Keratinocyte (primary cell): ENCODE measurements at regions not wholly inside any gene's neighbourhood (a gene's known extent, or its start where the extent isn't known, plus 50 kb on each side); places are given as distances from the start of the nearest gene placed in this dataset.

Experiments
- DNase-seq: peaks from one replicate; pipeline ENCODE4 v3.0.0-alpha.2; 2011; ENCODE audit warnings: low read depth, missing footprints, low spot score
- FAIRE-seq: peaks from 2 replicates; lab custom pipeline; 2011; peaks lifted over from hg19 to GRCh38; lab: Jason Lieb, UNC
- H2AFZ ChIP-seq: 2 replicates; pipeline ENCODE4 v1.6.0; 2012; ENCODE audit warnings: low read length, control low read depth, inconsistent platforms; ENCODE audit not compliant: control insufficient read depth
- H3K27ac ChIP-seq: 2 replicates; pipeline ENCODE4 v1.5.1; 2011; ENCODE audit warnings: low read length; ENCODE audit not compliant: control insufficient read depth, insufficient read depth
- H3K27me3 ChIP-seq: 3 replicates; pipeline ENCODE4 v1.6.0; 2011; ENCODE audit warnings: low read length; ENCODE audit not compliant: control insufficient read depth, insufficient read depth; ENCODE audit errors: extremely low read depth
- H3K36me3 ChIP-seq, 2 experiments: 2 replicates in 1 of 2; 3 replicates in 1 of 2; pipeline ENCODE4 v1.5.1; 2011; ENCODE audit warnings: low read length in 2 of 2, mild to moderate bottlenecking in 1 of 2; ENCODE audit not compliant: control insufficient read depth in 2 of 2, insufficient read depth in 2 of 2; ENCODE audit errors: extremely low read depth in 1 of 2
- H3K4me1 ChIP-seq: 3 replicates; pipeline ENCODE4 v1.5.1; 2011; ENCODE audit warnings: low read length; ENCODE audit not compliant: control insufficient read depth, insufficient read depth; ENCODE audit errors: extremely low read depth
- H3K4me2 ChIP-seq: 3 replicates; pipeline ENCODE4 v1.6.0; 2011; ENCODE audit warnings: low read depth, low read length; ENCODE audit not compliant: control insufficient read depth, insufficient read depth; ENCODE audit errors: extremely low read depth
- H3K4me3 ChIP-seq, 3 experiments: fragments of 200-600 bp in 1 of 3; sonication (generic) in 1 of 3; 2 replicates in 2 of 3; 3 replicates in 1 of 3; pipeline ENCODE4 v1.5.1; 2011 to 2016; ENCODE audit warnings: low read length in 3 of 3, mild to moderate bottlenecking in 3 of 3, control low read depth in 2 of 3, inconsistent platforms in 1 of 3, low read depth in 1 of 3, mixed read lengths in 1 of 3, mixed run types in 1 of 3, moderate library complexity in 1 of 3; ENCODE audit not compliant: control insufficient read depth in 2 of 3, insufficient read depth in 2 of 3; ENCODE audit errors: extremely low read depth in 1 of 3
- H3K79me2 ChIP-seq: 2 replicates; pipeline ENCODE4 v1.6.0; 2012; ENCODE audit warnings: low read length; ENCODE audit not compliant: control insufficient read depth, insufficient read depth
- H3K9ac ChIP-seq: 3 replicates; pipeline ENCODE4 v1.6.0; 2011; ENCODE audit warnings: low read length; ENCODE audit not compliant: control insufficient read depth, insufficient read depth; ENCODE audit errors: extremely low read depth
- H3K9me1 ChIP-seq: 3 replicates; pipeline ENCODE4 v1.6.0; 2011; ENCODE audit warnings: low read length; ENCODE audit not compliant: control insufficient read depth, insufficient read depth; ENCODE audit errors: extremely low read depth
- H3K9me3 ChIP-seq: 2 replicates; pipeline ENCODE4 v1.5.1; 2012; ENCODE audit warnings: low read depth, low read length; ENCODE audit not compliant: control insufficient read depth
- H4K20me1 ChIP-seq: 3 replicates; pipeline ENCODE4 v1.6.0; 2011; ENCODE audit warnings: low read length; ENCODE audit not compliant: control insufficient read depth, insufficient read depth; ENCODE audit errors: extremely low read depth
- EZH2 ChIP-seq: IDR thresholded peaks from one replicate; pipeline ENCODE4 v1.6.1; 2012; ENCODE audit warnings: inconsistent platforms, mild to moderate bottlenecking, low read length, moderate library complexity
- dilution Hi-C: fragments of 300-500 bp; cut with MboI; formaldehyde crosslinking; loops from one replicate; pipeline ENCODE4 v1.7.0; 2020; ENCODE audit warnings: low sequenced_read_pairs; ENCODE audit not compliant: extremely low pct_ligation_motif_present
- TF ChIP-seq, protein P1 (sequence below), 3 experiments: IDR thresholded peaks in 1 of 3; conservative IDR thresholded peaks in 1 of 3; optimal IDR thresholded peaks in 1 of 3; 2 replicates in 2 of 3; 3 replicates in 1 of 3; pipeline versions ENCODE3 to v1.5.1; 2011; ENCODE audit warnings: low read length in 3 of 3, mild to moderate bottlenecking in 3 of 3, moderate library complexity in 2 of 3, control low read depth in 1 of 3, inconsistent platforms in 1 of 3; ENCODE audit not compliant: insufficient read depth in 2 of 3; ENCODE audit errors: extremely low read depth in 1 of 3

DNA sequence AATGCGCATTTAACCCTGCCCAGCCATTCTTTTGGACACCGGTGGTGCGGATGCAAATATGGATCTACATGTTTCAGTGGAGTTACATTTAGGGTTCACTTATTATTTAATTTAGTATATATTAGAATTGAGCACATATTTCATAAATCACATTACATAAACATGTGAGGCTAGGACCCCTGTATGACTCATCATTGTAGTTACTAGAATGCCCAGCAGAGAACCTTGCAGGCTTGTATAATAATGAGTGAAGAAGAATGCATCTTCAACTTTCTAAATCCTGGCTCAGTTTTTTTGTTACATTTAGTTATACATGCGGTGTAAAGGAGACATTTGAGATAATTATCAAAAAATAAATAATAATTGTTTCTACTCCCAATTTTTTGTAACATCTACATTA lies 369.0 kb downstream of the ATP23 start:
- dilution Hi-C loops, result no loop called here
- Histone ChIP-seq H3K27ac (peak overlapping the region; percentile 51), H3K9ac (no peak overlapping the region), H3K27me3 (no peaks in the 10 kb centered on the region), H3K4me3 (no peak overlapping the region), H3K79me2 (no peaks in the 10 kb centered on the region), H3K4me2 (peak overlapping the region; percentile 44), H3K9me3 (no peaks in the 10 kb centered on the region), H3K4me1 (peaks cover 28% of the 10 kb centered on the region), H4K20me1 (no peaks in the 10 kb centered on the region), H3K36me3 (no peaks in the 10 kb centered on the region), H2AFZ (no peak overlapping the region), H3K9me1 (no peaks in the 10 kb centered on the region)
- DNase-seq (no peak), FAIRE-seq (no peak)
- no peak for TF ChIP-seq EZH2
- TF ChIP-seq, protein P1, sequence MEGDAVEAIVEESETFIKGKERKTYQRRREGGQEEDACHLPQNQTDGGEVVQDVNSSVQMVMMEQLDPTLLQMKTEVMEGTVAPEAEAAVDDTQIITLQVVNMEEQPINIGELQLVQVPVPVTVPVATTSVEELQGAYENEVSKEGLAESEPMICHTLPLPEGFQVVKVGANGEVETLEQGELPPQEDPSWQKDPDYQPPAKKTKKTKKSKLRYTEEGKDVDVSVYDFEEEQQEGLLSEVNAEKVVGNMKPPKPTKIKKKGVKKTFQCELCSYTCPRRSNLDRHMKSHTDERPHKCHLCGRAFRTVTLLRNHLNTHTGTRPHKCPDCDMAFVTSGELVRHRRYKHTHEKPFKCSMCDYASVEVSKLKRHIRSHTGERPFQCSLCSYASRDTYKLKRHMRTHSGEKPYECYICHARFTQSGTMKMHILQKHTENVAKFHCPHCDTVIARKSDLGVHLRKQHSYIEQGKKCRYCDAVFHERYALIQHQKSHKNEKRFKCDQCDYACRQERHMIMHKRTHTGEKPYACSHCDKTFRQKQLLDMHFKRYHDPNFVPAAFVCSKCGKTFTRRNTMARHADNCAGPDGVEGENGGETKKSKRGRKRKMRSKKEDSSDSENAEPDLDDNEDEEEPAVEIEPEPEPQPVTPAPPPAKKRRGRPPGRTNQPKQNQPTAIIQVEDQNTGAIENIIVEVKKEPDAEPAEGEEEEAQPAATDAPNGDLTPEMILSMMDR (optimal IDR thresholded peaks at IDR 0.05 in 1 of 3, IDR thresholded peaks at IDR 0.05 in 1 of 3, conservative IDR thresholded peaks at IDR 0.05 in 1 of 3; ENCODE audit: extremely low read depth in 1 of 3, insufficient read depth in 2 of 3, low read length in 3 of 3), result no peak

GRCh38 chr12:58310809-58311622 lies 369.6 kb downstream of the ATP23 start:
- DNase-seq, result peak; percentile 68
- Histone ChIP-seq H3K9ac (no peak overlapping the region), H3K4me1 (peaks cover 28% of the 10 kb centered on the region), H3K9me1 (no peaks in the 10 kb centered on the region), H3K27ac (peak overlapping the region; percentile 51), H3K4me3 (no peak overlapping the region), H3K4me2 (peak overlapping the region; percentile 56), H3K27me3 (no peaks in the 10 kb centered on the region), H4K20me1 (no peaks in the 10 kb centered on the region), H3K79me2 (no peaks in the 10 kb centered on the region), H3K9me3 (no peaks in the 10 kb centered on the region), H3K36me3 (no peaks in the 10 kb centered on the region), H2AFZ (no peak overlapping the region)
- dilution Hi-C loops, result no loop called here
- FAIRE-seq, result peak; percentile 93
- TF ChIP-seq, protein P1 (optimal IDR thresholded peaks at IDR 0.05 in 1 of 3, IDR thresholded peaks at IDR 0.05 in 1 of 3, conservative IDR thresholded peaks at IDR 0.05 in 1 of 3; ENCODE audit: extremely low read depth in 1 of 3, insufficient read depth in 2 of 3, low read length in 3 of 3), result no peak
- TF ChIP-seq EZH2, result no peak
